ENCODE measurements at regions not wholly inside any gene's neighbourhood (a gene's known extent, or its start where the extent isn't known, plus 50 kb on each side); places are given as distances from the start of the nearest gene placed in this dataset.
"Not testable (repeated sequence)": the region's sequence is repeated elsewhere in the genome, so short reads cannot be mapped to it uniquely, and the experiment has no call there.

DNA sequence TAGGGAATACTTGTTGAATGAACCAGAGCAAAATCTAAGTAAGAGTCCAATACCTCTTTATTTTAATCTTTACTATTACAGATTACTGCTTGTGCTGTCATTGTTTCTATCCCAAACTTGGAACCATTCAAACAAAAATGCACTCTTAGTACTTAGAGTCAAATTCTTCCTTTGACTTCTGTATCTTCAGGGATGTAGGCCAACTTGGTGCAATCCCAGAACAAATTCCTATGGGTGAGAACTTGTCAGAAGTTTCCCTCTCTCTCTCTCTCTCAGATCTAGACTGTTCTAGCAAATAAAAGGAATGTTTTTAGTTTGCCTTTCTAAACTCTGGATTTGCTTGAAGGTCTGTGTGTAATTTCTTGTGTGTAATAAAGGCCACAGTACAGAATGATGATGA lies 329.0 kb upstream of the TMTC4 start:
- Histone ChIP-seq H3K4me1 (no peaks in the 10 kb centered on the region), H3K9me3 (replicated peaks in 1 of 11) (no peaks in the 10 kb centered on the region; a peak in 1 of 22 replicates), H4K20me1 (no peaks in the 10 kb centered on the region; a peak in 1 of 22 replicates), H3K9ac (no peak overlapping the region), H3K27me3 (no peaks in the 10 kb centered on the region), H3K27ac (no peak overlapping the region), H3K36me3 (no peaks in the 10 kb centered on the region), H3K4me2 (no peak overlapping the region), H3K4me3 (no peak overlapping the region)
- TF ChIP-seq Cebpa-rat (IDR thresholded peaks at IDR 0.05) = no peak

DNA sequence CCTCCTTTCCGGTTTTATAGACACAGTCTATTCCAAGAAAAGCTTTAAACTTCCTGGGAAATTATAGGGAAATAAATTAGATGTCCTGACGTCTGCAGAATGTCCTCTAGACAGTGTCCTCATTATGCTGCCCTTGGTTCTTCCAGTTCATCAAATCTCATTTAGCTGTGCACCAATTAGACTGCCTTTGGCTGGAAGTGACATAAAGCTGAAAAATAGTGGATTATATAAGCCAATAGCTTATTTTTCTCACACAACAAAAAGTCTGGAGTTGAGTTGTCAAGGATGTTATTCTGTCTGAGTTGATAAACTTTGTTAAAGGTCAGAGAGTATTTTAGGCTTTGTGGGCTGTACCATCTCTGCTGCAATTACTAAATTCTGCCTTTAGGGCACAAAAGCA lies 314.8 kb upstream of the TMTC4 start:
- no peak overlapping the region for H3K4me2 ChIP-seq
- H3K4me1 ChIP-seq = no peaks in the 10 kb centered on the region
- no peak overlapping the region for H3K9ac ChIP-seq
- TF ChIP-seq Cebpa-rat (IDR thresholded peaks at IDR 0.05) = no peak
- no peak overlapping the region for H3K27ac ChIP-seq
- H3K36me3 ChIP-seq = no peaks in the 10 kb centered on the region
- H4K20me1 ChIP-seq = no peaks in the 10 kb centered on the region
- peaks cover 4 to 17% (median 7%) of the 10 kb centered on the region in 11 experiments; a peak in 14 of 22 replicates for H3K9me3 ChIP-seq (replicated peaks in 1 of 11)
- H3K4me3 ChIP-seq = no peak overlapping the region
- no peaks in the 10 kb centered on the region for H3K27me3 ChIP-seq

DNA sequence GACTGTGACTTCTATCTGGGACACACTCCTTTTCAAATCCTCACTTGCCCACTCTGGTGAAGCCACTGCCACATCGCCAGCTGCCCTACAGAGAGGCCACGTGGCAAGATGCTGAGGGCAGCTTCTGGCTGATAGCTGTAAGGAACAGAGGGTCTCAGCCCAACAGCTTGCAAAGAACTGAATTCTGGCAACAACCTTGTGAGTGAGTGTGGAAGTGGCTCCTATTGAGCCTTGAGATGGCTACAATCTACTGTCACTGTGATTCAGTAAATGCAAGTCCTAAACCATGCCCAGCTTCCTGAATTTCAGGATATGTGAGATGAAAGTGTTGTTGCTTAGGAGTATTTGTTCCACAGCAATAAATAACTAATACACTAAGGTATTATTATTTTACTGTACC lies 314.3 kb upstream of the TMTC4 start:
- Histone ChIP-seq H3K4me1 (no peaks in the 10 kb centered on the region), H3K27me3 (no peaks in the 10 kb centered on the region), H3K36me3 (no peaks in the 10 kb centered on the region), H3K4me3 (no peak overlapping the region), H3K4me2 (no peak overlapping the region), H3K9me3 (replicated peaks in 1 of 11) (peaks cover 4 to 17% (median 7%) of the 10 kb centered on the region in 11 experiments; a peak in 14 of 22 replicates), H4K20me1 (no peaks in the 10 kb centered on the region), H3K27ac (no peak overlapping the region), H3K9ac (no peak overlapping the region)
- no peak for TF ChIP-seq Cebpa-rat (IDR thresholded peaks at IDR 0.05)

DNA sequence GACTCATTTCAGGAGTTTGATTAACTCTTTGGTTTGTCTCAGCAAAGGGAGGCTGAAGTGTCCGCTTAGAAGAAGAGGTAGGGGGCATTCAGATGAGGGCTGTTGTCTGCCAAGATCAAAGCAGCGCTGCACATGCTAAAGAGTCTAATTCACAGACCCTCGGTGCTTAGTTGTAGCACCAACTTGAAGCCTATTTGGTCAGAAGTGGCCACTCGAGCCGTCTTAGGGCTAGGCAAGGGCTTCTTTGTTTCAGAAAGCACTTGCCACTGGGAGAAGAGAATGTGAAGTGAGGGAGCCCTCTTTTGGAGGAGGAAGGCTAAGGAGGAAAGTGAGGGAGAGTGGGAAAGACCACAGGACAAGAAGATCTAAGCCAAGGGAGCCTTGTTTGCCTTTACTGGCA lies 313.4 kb upstream of the TMTC4 start:
- H3K27ac ChIP-seq = no peak overlapping the region
- H3K36me3 ChIP-seq = no peaks in the 10 kb centered on the region
- H3K4me3 ChIP-seq = no peak overlapping the region
- no peaks in the 10 kb centered on the region for H4K20me1 ChIP-seq
- no peak overlapping the region for H3K4me2 ChIP-seq
- TF ChIP-seq Cebpa-rat (IDR thresholded peaks at IDR 0.05) = no peak
- no peaks in the 10 kb centered on the region for H3K27me3 ChIP-seq
- H3K9ac ChIP-seq = no peak overlapping the region
- H3K9me3 ChIP-seq (replicated peaks in 1 of 11) = peaks cover 4 to 17% (median 7%) of the 10 kb centered on the region in 11 experiments; a peak in 14 of 22 replicates
- H3K4me1 ChIP-seq = no peaks in the 10 kb centered on the region

DNA sequence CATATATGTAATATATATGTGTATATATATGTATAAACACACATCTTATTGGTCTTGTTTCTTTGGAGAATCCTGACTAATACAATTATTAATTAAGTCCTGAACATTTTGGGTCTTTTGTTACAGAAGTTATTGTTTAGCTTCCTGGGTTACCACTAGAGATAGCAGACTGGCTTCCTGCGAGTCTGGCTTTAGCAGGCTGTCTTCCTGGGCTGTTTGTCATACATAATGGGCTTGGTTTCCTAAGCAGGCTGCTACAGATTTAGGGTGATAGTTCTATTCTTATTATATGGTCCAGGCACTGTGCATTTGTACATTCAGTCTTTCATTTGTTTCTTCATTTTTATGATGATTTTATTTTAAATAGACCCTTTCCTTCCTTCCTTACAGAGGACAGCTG lies 312.0 kb upstream of the TMTC4 start:
- no peaks in the 10 kb centered on the region for H3K36me3 ChIP-seq
- H3K27ac ChIP-seq = no peak overlapping the region
- no peak overlapping the region for H3K4me3 ChIP-seq
- H3K9ac ChIP-seq = no peak overlapping the region
- TF ChIP-seq Cebpa-rat (IDR thresholded peaks at IDR 0.05) = no peak
- no peak overlapping the region for H3K4me2 ChIP-seq
- peaks cover under 1 to 15% (median 7%) of the 10 kb centered on the region in 11 experiments; a peak in 14 of 22 replicates for H3K9me3 ChIP-seq (replicated peaks in 1 of 11)
- no peaks in the 10 kb centered on the region for H3K27me3 ChIP-seq
- H3K4me1 ChIP-seq = no peaks in the 10 kb centered on the region
- H4K20me1 ChIP-seq = no peaks in the 10 kb centered on the region

DNA sequence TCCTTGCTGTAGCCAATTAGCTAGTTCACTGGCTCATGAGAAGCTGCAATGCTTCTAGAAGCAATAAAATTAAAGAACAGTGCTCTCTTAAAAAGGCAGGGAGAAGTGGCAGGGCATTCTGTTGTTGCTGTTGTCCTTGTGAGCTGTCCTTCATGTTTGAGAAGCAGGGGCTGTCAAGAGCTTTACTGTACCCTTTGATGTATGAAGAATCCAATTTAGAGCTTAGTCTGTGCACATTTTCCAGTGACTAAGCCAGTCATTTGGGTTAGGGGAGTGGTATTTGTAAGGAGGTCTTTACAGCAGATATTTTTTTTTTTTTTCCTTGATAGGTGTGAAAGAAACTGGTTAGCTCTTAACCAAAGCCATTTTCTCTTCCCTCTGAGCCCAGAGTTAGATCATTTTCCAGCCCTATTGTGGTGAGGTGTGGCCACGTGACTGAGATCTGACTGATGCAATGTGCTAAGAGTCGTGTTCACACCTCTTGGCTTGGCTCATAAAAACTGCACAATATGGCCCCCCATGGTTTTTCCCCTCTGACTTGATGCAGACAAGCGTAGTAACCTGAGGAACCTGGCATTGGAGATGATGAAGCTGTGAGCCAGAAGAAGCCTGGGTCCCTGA lies 309.6 kb upstream of the TMTC4 start:
- Histone ChIP-seq H3K9me3 (replicated peaks in 1 of 11) (peaks cover 0 to 7% (median 0%) of the 10 kb centered on the region in 11 experiments; a peak in 1 of 22 replicates), H3K9ac (no peak overlapping the region), H3K27me3 (no peaks in the 10 kb centered on the region), H3K27ac (no peak overlapping the region), H3K4me1 (no peaks in the 10 kb centered on the region), H3K36me3 (no peaks in the 10 kb centered on the region), H3K4me2 (no peak overlapping the region), H4K20me1 (no peaks in the 10 kb centered on the region), H3K4me3 (no peak overlapping the region)
- TF ChIP-seq Cebpa-rat (IDR thresholded peaks at IDR 0.05) = no peak

DNA sequence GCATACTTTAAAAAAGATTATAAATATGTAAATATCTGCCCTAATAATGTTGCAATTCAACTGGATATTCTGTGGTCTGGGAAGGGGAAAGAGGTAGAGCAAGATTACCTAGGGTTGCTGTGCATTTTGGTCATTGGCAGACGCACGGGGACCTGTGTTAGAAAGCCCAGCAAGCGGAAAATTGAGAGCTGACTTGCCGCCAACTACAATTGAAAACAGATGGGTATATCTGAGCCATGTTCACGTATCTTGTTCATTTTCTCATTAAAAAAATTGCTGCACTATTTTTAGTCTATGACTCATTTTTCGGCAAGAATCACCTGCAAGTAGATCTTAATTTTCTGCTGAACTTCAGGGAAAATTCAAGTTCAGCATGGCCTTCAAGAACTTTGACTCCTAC lies 308.5 kb upstream of the TMTC4 start:
- Histone ChIP-seq H3K9ac (no peak overlapping the region), H3K27me3 (no peaks in the 10 kb centered on the region), H3K36me3 (no peaks in the 10 kb centered on the region), H3K9me3 (replicated peaks in 1 of 11) (peaks cover 0 to 7% (median 0%) of the 10 kb centered on the region in 11 experiments; a peak in 1 of 22 replicates), H3K4me3 (no peak overlapping the region), H3K4me1 (no peaks in the 10 kb centered on the region), H3K27ac (no peak overlapping the region), H3K4me2 (no peak overlapping the region), H4K20me1 (no peaks in the 10 kb centered on the region)
- TF ChIP-seq Cebpa-rat (IDR thresholded peaks at IDR 0.05) = no peak

DNA sequence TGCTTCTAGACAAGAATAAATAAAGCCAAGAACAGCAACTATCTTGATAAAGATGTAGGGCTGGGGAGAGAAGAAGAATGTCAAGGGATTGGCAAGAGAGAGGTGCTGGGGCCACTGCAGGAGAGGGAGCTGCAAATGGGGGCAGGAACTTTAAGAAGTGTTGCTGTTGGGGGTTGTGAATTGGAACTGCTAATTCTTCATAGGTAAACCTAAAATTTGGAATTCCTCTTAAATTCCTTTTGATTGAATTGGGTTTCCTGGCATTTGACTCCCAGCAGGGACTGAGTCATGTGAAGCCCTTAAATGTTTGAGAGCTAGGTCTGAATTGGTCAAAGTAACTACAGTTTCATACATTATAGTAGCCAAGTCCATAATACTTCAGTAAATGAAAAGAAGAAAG lies 305.6 kb upstream of the TMTC4 start:
- Histone ChIP-seq H3K9ac (no peak overlapping the region), H3K4me2 (no peak overlapping the region), H3K27ac (no peak overlapping the region), H3K27me3 (no peaks in the 10 kb centered on the region), H3K4me1 (no peaks in the 10 kb centered on the region), H4K20me1 (no peaks in the 10 kb centered on the region), H3K9me3 (replicated peaks in 1 of 11) (peaks cover 0 to 13% (median 0%) of the 10 kb centered on the region in 11 experiments; a peak in 5 of 22 replicates), H3K36me3 (no peaks in the 10 kb centered on the region), H3K4me3 (no peak overlapping the region)
- no peak for TF ChIP-seq Cebpa-rat (IDR thresholded peaks at IDR 0.05)

DNA sequence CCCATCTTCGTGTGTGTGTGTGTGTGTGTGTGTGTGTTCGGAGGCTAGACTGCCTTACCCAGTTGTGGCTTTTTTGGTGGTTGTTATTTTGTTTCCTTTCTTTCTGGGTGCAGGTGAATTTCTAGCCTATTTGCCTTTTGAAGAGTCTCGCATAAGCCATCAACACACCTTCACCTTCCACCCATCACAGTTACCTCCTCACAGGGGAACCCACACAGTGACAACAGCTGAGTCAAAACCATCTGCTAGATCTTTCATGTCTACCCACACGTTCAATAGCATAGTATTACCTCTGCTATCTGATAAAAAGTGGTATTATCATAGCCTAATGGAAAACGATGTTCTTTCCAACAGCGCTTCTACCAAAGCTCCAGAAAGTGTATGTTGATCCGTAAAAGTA lies 303.2 kb upstream of the TMTC4 start:
- H4K20me1 ChIP-seq = no peaks in the 10 kb centered on the region
- H3K4me2 ChIP-seq = no peak overlapping the region
- no peak for TF ChIP-seq Cebpa-rat (IDR thresholded peaks at IDR 0.05)
- H3K4me1 ChIP-seq = no peaks in the 10 kb centered on the region
- no peak overlapping the region for H3K27ac ChIP-seq
- no peaks in the 10 kb centered on the region for H3K27me3 ChIP-seq
- no peak overlapping the region for H3K9ac ChIP-seq
- no peaks in the 10 kb centered on the region for H3K36me3 ChIP-seq
- H3K4me3 ChIP-seq = no peak overlapping the region
- H3K9me3 ChIP-seq (replicated peaks in 1 of 11) = peaks cover 0 to 13% (median 0%) of the 10 kb centered on the region in 11 experiments; a peak in 7 of 22 replicates

DNA sequence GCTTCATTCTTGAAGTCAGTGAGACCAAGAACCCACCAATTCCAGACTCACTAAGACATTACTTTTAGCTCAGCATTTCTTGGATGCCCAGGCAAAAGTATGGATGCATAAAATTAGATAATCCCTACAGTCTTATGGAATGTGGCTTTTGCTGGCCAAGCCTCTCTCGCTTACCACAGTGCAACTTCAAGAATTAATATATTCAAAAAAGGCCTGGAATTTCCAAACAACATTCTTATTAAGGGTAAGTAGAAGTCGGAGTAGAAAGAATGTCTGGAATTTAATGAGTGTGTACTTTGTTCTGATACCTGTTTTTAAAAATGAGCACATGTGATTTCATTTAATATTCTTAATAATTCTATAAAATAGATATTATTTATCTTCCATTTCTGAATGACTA lies 302.4 kb upstream of the TMTC4 start:
- Histone ChIP-seq H3K9me3 (replicated peaks in 1 of 11) (peaks cover 4 to 18% (median 8%) of the 10 kb centered on the region in 11 experiments; a peak in 15 of 22 replicates), H3K4me3 (no peak overlapping the region), H4K20me1 (no peaks in the 10 kb centered on the region), H3K4me1 (no peaks in the 10 kb centered on the region), H3K36me3 (no peaks in the 10 kb centered on the region), H3K9ac (no peak overlapping the region), H3K4me2 (no peak overlapping the region; a peak in 1 of 22 replicates), H3K27ac (no peak overlapping the region), H3K27me3 (no peaks in the 10 kb centered on the region)
- TF ChIP-seq Cebpa-rat (IDR thresholded peaks at IDR 0.05) = no peak

DNA sequence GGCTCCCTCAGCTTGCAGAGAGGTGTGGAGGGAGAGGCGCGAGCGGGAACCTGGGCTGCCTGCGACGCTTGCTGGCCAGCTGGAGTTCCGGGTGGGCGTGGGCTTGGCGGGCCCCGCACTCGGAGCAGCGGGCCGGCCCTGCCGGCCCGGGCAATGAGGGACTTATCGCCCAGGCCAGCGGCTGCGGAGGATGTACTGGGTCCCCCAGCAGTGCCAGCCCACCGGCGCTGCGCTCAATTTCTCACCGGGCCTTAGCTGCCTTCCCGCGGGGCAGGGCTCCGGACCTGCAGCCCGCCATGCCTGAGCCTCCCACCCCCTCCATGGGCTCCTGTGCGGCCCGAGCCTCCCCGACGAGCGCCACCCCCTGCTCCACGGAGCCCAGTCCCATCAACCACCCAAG lies 301.1 kb upstream of the TMTC4 start:
- peaks cover 8 to 25% (median 14%) of the 10 kb centered on the region in 11 experiments; a peak in 17 of 22 replicates for H3K9me3 ChIP-seq (replicated peaks in 1 of 11)
- not testable (repeated sequence) for H3K4me2 ChIP-seq, H3K4me1 ChIP-seq, H3K4me3 ChIP-seq, H3K27me3 ChIP-seq, H3K36me3 ChIP-seq, H3K9ac ChIP-seq, H4K20me1 ChIP-seq, H3K27ac ChIP-seq
